A673 (cell line): ENCODE measurements at regions not wholly inside any gene's neighbourhood (a gene's known extent, or its start where the extent isn't known, plus 50 kb on each side); places are given as distances from the start of the nearest gene placed in this dataset.

Source experiments
- BruUV-seq: library from RNA; stranded (reverse); fragments of 400-500 nt; replicated peaks from 2 replicates; lab custom pipeline; 2021; lab: Mats Ljungman, UMichigan
- CTCF ChIA-PET: fragments of 300-600 bp; sonication (Branson Sonifier 250); formaldehyde crosslinking; loops from one replicate; lab custom pipeline; 2022; ENCODE audit warnings: antibody characterized with exemption; lab: Charles Lee
- POLR2A ChIA-PET: fragments of 300-600 bp; sonication (Branson Sonifier 250); formaldehyde crosslinking; loops from one replicate; lab custom pipeline; 2022; ENCODE audit warnings: antibody characterized with exemption; ENCODE audit not compliant: low non-redundant PET; lab: Charles Lee
- DNase-seq: peaks from one replicate; pipeline ENCODE4 v3.0.0-alpha.2; 2015; ENCODE audit warnings: low spot score
- H3K27ac ChIP-seq: fragments of 200-600 bp; sonication (generic); 2 replicates; pipeline ENCODE4 v1.5.1; 2016; ENCODE audit warnings: mixed run types, low read depth, mild to moderate bottlenecking, mixed read lengths, antibody characterized with exemption, low read length; ENCODE audit not compliant: poor library complexity, severe bottlenecking
- H3K27me3 ChIP-seq: fragments of 200-600 bp; sonication (generic); replicated peaks from 2 replicates; pipeline ENCODE4 v1.6.1; 2017; ENCODE audit warnings: mixed run types, low read depth, mild to moderate bottlenecking, mixed read lengths, antibody characterized with exemption, low read length; ENCODE audit not compliant: insufficient read depth, poor library complexity
- H3K36me3 ChIP-seq: fragments of 200-600 bp; sonication (generic); 2 replicates; pipeline ENCODE4 v1.6.1; 2016; ENCODE audit warnings: mixed run types, mild to moderate bottlenecking, mixed read lengths, antibody characterized with exemption, low read length; ENCODE audit not compliant: insufficient read depth, poor library complexity, severe bottlenecking
- H3K4me1 ChIP-seq: fragments of 200-600 bp; sonication (generic); 2 replicates; pipeline ENCODE4 v1.6.1; 2017; ENCODE audit warnings: mixed run types, mild to moderate bottlenecking, mixed read lengths, antibody characterized with exemption, low read length; ENCODE audit not compliant: insufficient read depth, poor library complexity, severe bottlenecking
- H3K4me3 ChIP-seq: fragments of 200-600 bp; sonication (generic); 2 replicates; pipeline ENCODE4 v1.5.1; 2016; ENCODE audit warnings: low read depth, mixed run types, mild to moderate bottlenecking, mixed read lengths, low read length; ENCODE audit not compliant: poor library complexity, severe bottlenecking
- H3K9me3 ChIP-seq: fragments of 200-600 bp; sonication (generic); 2 replicates; pipeline ENCODE4 v1.6.1; 2016; ENCODE audit warnings: mixed run types, low read depth, mild to moderate bottlenecking, mixed read lengths, antibody characterized with exemption, low read length; ENCODE audit not compliant: poor library complexity, severe bottlenecking
- CTCF ChIP-seq: fragments of 300-800, 200-600 bp; sonication (generic); conservative IDR thresholded peaks from 2 replicates; pipeline ENCODE4 v1.5.1; 2017; ENCODE audit warnings: low read depth, mild to moderate bottlenecking, antibody characterized with exemption, low read length, moderate library complexity, mixed read lengths
- EZH2 ChIP-seq: fragments of 200-600 bp; sonication (generic); IDR thresholded peaks from 2 replicates; pipeline ENCODE4 v1.6.1; 2017; ENCODE audit warnings: borderline replicate concordance, low read depth, mild to moderate bottlenecking, mixed read lengths, antibody characterized with exemption, low read length; ENCODE audit not compliant: poor library complexity, severe bottlenecking
- intact Hi-C: fragments of 100-400 bp; cut with micrococcal nuclease; formaldehyde crosslinking; loops from one replicate; pipeline ENCODE4 v1.10.0; 2022; ENCODE audit not compliant: unreplicated experiment

GRCh38 chr3:17806876-17807275, 64.4 kb upstream of the TBC1D5 start:
- intact Hi-C loops, result no loop called here
- DNase-seq, result no peak
- Histone ChIP-seq H3K27me3 (no peaks in the 10 kb centered on the region), H3K27ac (no peak overlapping the region), H3K4me3 (no peak overlapping the region), H3K36me3 (no peaks in the 10 kb centered on the region), H3K9me3 (no peaks in the 10 kb centered on the region), H3K4me1 (no peaks in the 10 kb centered on the region)
- CTCF ChIA-PET, result no interaction called here
- POLR2A ChIA-PET, result no interaction called here
- no TSS peak for BruUV-seq
- TF ChIP-seq CTCF (no peak), EZH2 (no peak)

- Histone ChIP-seq H3K36me3 (no peaks in the 10 kb centered on the region), H3K9me3 (no peaks in the 10 kb centered on the region), H3K27me3 (peaks cover 2% of the 10 kb centered on the region), H3K4me3 (no peak overlapping the region), H3K27ac (no peak overlapping the region), H3K4me1 (no peaks in the 10 kb centered on the region)
- intact Hi-C loops, result no loop called here
- TF ChIP-seq CTCF (no peak), EZH2 (no peak)
- ChIA-PET POLR2A (no interaction called here), CTCF (no interaction called here)
- no TSS peak for BruUV-seq
- no peak for DNase-seq
Observed at GRCh38 chr3:17806201-17806600, 63.8 kb upstream of the TBC1D5 start.

DNA sequence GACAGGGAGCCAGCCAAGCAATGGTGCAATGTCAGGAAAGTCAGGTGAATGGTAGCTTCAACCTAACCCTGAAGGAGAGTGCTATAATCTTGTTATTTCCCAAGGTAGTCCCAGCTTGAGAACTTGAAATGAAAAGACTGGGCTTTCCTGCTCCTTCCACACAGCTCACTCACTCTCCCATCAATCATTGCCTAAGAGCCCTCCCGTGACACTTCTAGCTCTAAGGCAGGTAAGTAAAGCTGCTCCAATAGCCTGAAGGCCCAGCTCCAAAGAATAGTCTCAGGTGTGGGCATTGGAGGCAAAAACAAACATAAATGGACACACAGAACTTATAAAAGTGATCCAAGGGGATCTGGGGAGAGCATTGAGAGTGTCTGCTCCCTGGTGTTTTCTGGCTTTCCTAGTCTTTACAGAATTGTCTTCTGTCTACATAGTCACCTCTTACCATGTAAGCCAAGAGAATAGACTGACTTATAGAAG, 63.1 kb upstream of the TBC1D5 start:
- H3K4me1 ChIP-seq, result no peaks in the 10 kb centered on the region
- no peak overlapping the region for H3K4me3 ChIP-seq
- no TSS peak for BruUV-seq
- no peaks in the 10 kb centered on the region for H3K9me3 ChIP-seq
- H3K27ac ChIP-seq, result no peak overlapping the region
- no peak for TF ChIP-seq EZH2
- TF ChIP-seq CTCF, result no peak
- no peaks in the 10 kb centered on the region for H3K36me3 ChIP-seq
- ChIA-PET POLR2A (no interaction called here), CTCF (no interaction called here)
- intact Hi-C loops, result no loop called here
- DNase-seq, result no peak
- H3K27me3 ChIP-seq, result peaks cover 8% of the 10 kb centered on the region
